ENCODE measurements at regions not wholly inside any gene's neighbourhood (a gene's known extent, or its start where the extent isn't known, plus 50 kb on each side); places are given as distances from the start of the nearest gene placed in this dataset.

DNA sequence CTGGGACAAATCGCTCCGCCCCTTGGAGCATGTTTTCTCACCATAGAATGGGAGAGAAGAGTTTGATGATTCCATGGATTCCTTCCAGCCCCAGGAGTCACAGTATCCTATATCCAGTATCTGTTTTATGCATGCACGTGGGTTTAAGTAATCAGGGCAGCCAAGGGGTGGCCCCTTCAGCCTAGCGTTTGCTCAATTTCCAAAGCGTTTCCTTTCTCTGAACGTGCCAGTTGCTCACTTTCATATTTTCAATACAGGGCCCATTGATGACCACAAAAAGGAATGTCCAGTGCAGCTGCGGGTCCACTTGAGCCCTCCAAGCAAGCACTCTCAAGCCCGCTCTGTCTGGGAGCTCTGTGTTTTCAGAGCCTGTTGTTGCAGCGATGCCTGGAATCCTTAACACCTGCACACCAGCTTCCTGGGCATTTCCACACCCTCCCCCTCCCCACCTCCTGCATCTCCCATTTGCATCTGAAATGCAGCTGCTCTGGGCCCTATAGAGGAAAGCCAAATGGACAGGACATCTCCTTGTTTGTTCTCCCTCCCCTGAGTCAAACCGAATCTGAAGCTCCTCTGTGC, 164.3 kb upstream of the LPP start:
- Histone ChIP-seq H3K9me3 (no peaks in the 10 kb centered on the region), H3K4me1 (no peaks in the 10 kb centered on the region), H3K9ac (ENCODE audit: low read depth in 2 of 2, low read length in 2 of 2) (no peak overlapping the region), H3K27ac (no peak overlapping the region), H3K36me3 (no peaks in the 10 kb centered on the region), H3K4me3 (no peak overlapping the region), H3K27me3 (no peaks in the 10 kb centered on the region)
- intact Hi-C loops (cut with DNase I): no loop called here
- TF ChIP-seq, protein P1, sequence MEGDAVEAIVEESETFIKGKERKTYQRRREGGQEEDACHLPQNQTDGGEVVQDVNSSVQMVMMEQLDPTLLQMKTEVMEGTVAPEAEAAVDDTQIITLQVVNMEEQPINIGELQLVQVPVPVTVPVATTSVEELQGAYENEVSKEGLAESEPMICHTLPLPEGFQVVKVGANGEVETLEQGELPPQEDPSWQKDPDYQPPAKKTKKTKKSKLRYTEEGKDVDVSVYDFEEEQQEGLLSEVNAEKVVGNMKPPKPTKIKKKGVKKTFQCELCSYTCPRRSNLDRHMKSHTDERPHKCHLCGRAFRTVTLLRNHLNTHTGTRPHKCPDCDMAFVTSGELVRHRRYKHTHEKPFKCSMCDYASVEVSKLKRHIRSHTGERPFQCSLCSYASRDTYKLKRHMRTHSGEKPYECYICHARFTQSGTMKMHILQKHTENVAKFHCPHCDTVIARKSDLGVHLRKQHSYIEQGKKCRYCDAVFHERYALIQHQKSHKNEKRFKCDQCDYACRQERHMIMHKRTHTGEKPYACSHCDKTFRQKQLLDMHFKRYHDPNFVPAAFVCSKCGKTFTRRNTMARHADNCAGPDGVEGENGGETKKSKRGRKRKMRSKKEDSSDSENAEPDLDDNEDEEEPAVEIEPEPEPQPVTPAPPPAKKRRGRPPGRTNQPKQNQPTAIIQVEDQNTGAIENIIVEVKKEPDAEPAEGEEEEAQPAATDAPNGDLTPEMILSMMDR (IDR thresholded peaks at IDR 0.05): no peak
- DNase-seq: no peak

DNA sequence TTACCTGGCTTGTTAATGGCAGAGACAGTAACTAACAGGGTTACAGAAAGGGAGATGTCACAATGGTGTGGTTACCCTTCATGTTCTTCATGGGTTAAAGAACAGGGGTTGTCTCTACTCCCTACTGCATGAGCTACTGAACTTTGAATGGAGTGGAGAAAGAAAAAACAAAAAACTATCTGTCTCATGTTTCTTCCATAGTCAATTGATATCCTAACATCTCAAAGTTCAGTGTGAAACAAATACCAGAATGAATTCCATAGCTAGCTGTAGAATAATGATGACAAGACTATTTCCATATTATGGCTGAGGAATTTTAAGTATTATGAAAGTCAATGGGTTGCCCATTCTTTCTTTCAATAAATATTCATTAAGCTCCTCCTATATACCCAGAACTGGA, 161.3 kb upstream of the LPP start:
- DNase-seq: no peak
- Histone ChIP-seq H3K27me3 (no peaks in the 10 kb centered on the region), H3K9me3 (no peaks in the 10 kb centered on the region), H3K4me3 (no peak overlapping the region), H3K36me3 (no peaks in the 10 kb centered on the region), H3K9ac (ENCODE audit: low read depth in 2 of 2, low read length in 2 of 2) (no peak overlapping the region), H3K27ac (no peak overlapping the region), H3K4me1 (no peaks in the 10 kb centered on the region)
- TF ChIP-seq, protein P1 (IDR thresholded peaks at IDR 0.05): no peak
- intact Hi-C loops (cut with DNase I): no loop called here

DNA sequence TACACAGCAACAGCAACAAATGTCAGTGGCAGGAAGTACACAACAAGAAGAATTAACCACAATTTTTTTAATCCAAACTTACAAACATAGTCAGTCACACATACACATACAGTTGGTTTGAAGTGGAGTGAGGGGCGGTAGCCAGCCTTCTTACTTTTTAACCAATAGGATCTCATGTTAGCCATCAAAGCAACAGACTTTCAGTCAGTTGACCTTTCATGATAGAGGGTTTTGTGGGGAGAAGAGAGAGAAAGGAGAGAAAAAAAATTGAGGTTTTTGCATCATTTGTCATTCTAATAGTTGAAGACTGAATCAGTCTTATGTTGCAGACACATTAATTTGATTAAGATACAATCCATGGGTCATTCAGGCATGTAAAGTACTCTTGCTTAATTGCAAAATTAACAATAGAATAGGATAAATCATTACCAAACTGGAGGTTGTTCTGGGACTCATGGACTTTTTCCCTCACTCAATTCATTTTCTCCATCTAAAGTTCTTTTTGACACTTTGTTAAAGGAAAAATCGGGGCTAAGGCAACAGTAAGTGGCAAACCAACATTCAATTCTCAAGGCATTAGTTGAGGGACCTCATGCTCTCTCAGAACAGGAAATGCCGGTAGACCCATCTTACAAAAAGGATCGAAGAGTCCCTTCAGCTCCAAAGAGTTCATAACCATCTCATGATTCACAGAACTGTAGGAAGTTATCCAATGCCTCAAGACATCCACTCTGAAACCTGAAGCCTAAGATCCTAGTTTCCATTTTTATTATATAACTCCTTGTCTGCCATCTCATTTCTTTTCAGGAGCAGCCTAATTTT, 159.5 kb upstream of the LPP start:
- H3K36me3 ChIP-seq: no peaks in the 10 kb centered on the region
- intact Hi-C loops (cut with DNase I): no loop called here
- no peaks in the 10 kb centered on the region for H3K9me3 ChIP-seq
- H3K27me3 ChIP-seq: no peaks in the 10 kb centered on the region
- TF ChIP-seq, protein P1 (IDR thresholded peaks at IDR 0.05): no peak
- no peak overlapping the region for H3K4me3 ChIP-seq
- no peak overlapping the region for H3K27ac ChIP-seq
- H3K9ac ChIP-seq (ENCODE audit: low read depth in 2 of 2, low read length in 2 of 2): no peak overlapping the region
- DNase-seq: no peak
- H3K4me1 ChIP-seq: no peaks in the 10 kb centered on the region

DNA sequence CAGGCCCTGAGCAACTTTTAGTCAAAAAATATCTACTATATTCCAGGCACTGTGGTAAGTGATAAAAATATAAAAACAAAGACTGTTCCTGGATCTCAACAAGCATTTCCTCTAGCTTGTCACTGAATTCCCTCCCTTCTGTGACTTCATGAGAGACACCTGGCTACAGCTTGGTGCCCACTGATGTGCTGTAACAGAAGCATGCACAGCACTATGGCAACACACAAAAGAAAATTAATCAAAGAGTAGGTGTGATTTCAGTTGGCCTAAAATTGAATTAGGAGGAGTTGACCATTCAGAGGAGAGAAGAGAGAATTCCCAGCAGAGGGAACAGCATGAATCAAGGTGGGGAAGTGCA, 158.9 kb upstream of the LPP start:
- no peak for DNase-seq
- Histone ChIP-seq H3K9ac (ENCODE audit: low read depth in 2 of 2, low read length in 2 of 2) (no peak overlapping the region), H3K27ac (no peak overlapping the region), H3K27me3 (no peaks in the 10 kb centered on the region), H3K9me3 (no peaks in the 10 kb centered on the region), H3K4me3 (no peak overlapping the region), H3K4me1 (no peaks in the 10 kb centered on the region), H3K36me3 (no peaks in the 10 kb centered on the region)
- TF ChIP-seq, protein P1 (IDR thresholded peaks at IDR 0.05): no peak
- intact Hi-C loops (cut with DNase I): no loop called here

DNA sequence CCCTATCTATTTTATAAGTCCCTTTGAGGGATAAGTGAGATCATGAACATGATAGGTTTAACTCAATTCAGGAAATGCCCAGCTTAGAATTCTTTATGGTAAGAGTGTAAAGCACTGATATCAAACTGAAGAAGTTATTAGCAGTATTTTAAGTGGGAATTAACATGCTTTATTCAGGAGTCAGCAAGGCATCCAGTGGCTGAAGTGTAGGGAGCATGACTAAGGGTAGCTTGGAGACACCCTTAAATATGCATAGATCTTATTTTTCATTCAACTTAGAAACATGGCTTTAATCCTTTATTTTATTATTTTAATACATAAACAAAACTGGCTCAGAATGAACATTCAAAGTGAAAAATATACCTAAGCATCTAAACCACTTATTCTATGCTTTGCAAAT, 158.3 kb upstream of the LPP start:
- no peak overlapping the region for H3K9ac ChIP-seq (ENCODE audit: low read depth in 2 of 2, low read length in 2 of 2)
- no peaks in the 10 kb centered on the region for H3K9me3 ChIP-seq
- H3K27me3 ChIP-seq: no peaks in the 10 kb centered on the region
- no peaks in the 10 kb centered on the region for H3K4me1 ChIP-seq
- no peak overlapping the region for H3K27ac ChIP-seq
- intact Hi-C loops (cut with DNase I): no loop called here
- H3K36me3 ChIP-seq: no peaks in the 10 kb centered on the region
- TF ChIP-seq, protein P1 (IDR thresholded peaks at IDR 0.05): no peak
- no peak overlapping the region for H3K4me3 ChIP-seq
- no peak for DNase-seq

All from colonic mucosa (tissue), 4 donors.